22Rv1 (cell line): ENCODE measurements at regions not wholly inside any gene's neighbourhood (a gene's known extent, or its start where the extent isn't known, plus 50 kb on each side); places are given as distances from the start of the nearest gene placed in this dataset.

Experiments
- ZFX ChIP-seq: fragments of 450-650 bp; IDR thresholded peaks from 2 replicates; pipeline ENCODE4 v1.6.1; 2017; ENCODE audit warnings: antibody characterized with exemption, borderline replicate concordance
- TF ChIP-seq, protein P1 (sequence below): fragments of 450-650 bp; IDR thresholded peaks from 2 replicates; pipeline ENCODE4 v1.5.1; 2017; ENCODE audit warnings: mild to moderate bottlenecking

DNA sequence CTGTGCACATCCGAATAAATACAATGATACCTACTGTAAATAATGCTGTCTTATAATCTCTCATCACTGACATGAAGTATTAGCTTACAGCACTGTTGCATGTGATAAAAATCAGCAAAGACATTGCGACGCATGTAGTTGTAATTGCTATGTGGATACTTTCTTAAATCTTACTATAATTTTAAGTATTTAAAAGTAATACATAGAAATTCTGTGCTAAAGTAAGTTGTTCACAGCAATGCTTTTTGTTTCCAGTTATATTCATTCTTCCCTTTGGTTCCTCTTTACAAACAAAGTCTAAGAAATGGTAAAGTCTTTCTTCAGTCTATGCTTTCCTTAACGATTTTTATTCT lies 113.7 kb upstream of the DGKB start:
- TF ChIP-seq, protein P1, sequence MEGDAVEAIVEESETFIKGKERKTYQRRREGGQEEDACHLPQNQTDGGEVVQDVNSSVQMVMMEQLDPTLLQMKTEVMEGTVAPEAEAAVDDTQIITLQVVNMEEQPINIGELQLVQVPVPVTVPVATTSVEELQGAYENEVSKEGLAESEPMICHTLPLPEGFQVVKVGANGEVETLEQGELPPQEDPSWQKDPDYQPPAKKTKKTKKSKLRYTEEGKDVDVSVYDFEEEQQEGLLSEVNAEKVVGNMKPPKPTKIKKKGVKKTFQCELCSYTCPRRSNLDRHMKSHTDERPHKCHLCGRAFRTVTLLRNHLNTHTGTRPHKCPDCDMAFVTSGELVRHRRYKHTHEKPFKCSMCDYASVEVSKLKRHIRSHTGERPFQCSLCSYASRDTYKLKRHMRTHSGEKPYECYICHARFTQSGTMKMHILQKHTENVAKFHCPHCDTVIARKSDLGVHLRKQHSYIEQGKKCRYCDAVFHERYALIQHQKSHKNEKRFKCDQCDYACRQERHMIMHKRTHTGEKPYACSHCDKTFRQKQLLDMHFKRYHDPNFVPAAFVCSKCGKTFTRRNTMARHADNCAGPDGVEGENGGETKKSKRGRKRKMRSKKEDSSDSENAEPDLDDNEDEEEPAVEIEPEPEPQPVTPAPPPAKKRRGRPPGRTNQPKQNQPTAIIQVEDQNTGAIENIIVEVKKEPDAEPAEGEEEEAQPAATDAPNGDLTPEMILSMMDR: peak; percentile 63
- no peak for TF ChIP-seq ZFX
